Activated CD8-positive, alpha-beta memory T cell treated with anti-CD3 and anti-CD28 coated beads, Interleukin-2, amount 50 U/mL, for 4 hours (primary cell): ENCODE measurements at regions not wholly inside any gene's neighbourhood (a gene's known extent, or its start where the extent isn't known, plus 50 kb on each side); places are given as distances from the start of the nearest gene placed in this dataset.
A peak's percentile ranks its signal among the peaks of the same experiment; 100 is the strongest.
"Not testable (repeated sequence)": the region's sequence is repeated elsewhere in the genome, so short reads cannot be mapped to it uniquely, and the experiment has no call there.

Experiments used
- DNase-seq: peaks from one replicate; pipeline ENCODE4 v3.0.0-alpha.2; 2020

DNA sequence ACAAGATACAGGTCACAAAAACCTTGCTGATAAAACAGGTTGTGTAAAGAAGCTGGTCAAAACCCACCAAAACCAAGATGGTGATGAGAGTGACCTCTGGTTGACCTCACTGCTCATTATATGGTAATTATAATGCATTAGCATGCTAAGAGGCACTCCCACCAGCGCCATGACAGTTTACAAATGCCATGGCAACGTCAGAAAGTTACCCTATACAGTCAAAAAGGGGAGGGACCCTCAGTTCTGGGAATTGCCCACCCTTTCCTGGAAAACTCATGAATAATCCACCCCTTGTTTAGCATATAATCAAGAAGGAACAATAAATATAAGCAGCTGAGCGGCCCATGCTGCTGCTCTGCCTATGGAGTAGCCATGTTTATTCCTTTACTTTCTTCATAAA is 434.1 kb downstream of the ZNF536 start:
- no peak for DNase-seq

DNA sequence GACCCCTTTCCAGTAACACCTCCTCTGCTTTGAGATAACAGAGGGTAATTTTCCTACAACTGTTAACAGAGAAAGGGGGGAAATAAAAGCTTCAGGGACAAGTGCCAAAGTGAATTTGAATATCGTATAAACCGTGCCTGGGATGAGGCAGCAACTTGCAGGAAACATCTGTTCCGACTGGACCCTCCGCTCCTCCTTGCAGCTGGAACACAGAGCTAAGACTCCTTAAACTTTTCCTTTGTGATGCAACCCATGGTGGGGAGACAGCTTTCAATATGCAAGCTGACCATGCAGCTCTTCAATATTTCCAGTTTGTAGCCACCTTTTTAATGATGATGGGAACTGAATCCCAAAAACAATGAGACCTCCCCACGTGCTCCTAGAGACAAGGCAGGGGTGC is 432.6 kb downstream of the ZNF536 start:
- DNase-seq: no peak

DNA sequence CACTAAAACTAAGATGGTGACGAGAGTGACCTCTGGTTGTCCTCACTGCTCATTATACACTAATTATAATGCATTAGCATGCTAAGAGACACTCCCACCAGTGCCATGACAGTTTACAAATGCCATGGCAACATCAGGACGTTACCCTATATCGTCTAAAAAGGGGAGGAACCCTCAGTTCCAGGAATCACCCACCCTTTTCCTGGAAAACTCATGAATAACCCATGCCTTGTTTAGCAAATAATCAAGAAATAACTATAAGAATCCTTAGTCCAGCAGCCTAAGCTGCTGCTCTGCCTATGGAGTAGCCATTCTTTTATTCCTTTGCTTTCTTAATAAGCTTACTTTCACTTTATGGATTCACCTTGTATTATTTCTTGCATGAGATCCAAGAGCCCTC is 432.1 kb downstream of the ZNF536 start:
- DNase-seq: not testable (repeated sequence)

DNA sequence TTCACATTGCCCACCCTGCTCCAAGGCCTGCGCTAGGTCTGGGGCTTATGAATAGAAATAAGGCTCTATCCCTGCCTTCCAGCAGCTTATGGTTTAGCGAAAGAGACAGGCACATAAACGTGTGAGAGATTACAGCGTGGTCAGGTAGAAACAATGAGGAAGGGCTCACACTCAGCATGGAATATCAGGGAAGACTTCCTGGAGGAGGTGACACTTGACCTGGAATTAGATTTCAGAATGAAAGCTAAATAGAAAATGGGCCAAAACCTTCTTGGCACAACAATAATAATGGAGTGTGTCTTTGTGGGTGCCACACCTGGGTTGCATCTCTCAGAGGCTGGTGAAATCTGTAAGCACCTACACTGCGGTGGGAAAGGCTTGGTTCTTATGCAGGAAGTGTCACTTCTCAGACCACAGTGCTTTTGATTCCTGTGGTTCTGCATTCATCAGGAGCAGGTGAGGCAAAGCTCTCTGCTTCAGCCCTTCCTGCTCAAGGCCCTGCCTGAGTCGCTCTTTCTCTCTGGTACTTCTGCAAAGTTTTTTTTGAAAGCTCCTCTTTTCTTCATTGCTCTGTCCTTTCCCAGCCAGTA is 430.3 kb downstream of the ZNF536 start:
- no peak for DNase-seq

DNA sequence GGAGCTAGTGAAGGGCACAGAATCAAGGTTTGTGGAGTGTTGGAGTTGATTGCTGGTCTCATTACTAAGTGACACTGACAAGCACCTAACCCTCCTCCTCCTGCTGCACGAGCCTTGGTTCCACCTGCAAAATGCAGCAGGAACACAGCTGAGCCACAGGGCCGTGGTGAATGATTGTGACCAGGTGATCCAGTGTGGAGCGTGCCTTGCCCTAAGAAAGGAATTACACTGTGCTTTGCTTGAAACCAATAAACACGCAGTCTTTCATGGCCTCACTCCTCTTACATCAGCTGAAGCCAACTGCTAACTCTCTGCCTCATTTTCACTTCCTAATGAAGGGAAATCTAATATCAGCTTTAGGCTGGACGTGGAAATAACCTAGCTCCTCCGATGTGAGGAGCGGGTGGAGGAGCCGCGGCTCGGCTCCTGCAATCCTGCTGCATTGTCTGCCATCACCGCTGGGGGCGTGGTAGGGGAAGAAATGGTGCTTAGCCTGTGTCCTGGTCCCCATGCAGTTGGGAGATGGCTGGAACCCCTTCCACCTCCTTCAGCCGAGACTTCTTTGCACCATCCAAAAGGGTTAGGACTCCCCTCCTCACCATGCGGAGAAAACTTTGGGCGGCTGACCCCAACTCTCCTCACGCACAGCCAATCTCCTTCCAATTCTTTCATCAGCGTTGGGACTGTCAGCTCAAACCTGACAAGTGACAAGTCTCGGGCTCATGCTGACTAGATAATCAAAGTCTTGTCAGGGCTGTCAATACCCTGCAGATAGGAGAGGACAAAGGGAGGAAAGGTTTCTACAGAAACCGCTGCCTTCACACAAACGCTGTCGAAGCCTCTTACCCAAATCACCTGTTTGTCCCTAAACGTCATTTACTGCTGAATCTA is 427.9 kb downstream of the ZNF536 start:
- peak; percentile 24 for DNase-seq

DNA sequence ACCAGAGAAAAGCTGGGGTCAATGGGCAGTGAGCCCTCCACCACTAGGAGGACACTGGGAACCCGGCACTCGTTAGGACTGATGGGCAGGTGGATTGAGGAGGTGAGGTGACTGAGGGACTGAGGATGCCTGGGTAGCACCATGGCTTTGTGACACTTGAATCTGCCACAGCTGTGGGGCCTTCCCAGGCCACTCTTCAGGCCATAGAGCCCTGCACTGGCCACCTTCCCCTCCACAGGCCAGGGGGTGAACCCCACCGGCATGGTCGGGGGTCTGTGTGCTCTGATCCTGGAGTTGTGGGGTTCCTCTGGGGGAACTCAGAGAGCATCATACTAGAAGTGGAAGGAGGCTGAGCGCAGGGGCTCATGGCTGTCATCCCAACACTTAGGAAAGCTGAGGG is 423.5 kb downstream of the ZNF536 start:
- no peak for DNase-seq

DNA sequence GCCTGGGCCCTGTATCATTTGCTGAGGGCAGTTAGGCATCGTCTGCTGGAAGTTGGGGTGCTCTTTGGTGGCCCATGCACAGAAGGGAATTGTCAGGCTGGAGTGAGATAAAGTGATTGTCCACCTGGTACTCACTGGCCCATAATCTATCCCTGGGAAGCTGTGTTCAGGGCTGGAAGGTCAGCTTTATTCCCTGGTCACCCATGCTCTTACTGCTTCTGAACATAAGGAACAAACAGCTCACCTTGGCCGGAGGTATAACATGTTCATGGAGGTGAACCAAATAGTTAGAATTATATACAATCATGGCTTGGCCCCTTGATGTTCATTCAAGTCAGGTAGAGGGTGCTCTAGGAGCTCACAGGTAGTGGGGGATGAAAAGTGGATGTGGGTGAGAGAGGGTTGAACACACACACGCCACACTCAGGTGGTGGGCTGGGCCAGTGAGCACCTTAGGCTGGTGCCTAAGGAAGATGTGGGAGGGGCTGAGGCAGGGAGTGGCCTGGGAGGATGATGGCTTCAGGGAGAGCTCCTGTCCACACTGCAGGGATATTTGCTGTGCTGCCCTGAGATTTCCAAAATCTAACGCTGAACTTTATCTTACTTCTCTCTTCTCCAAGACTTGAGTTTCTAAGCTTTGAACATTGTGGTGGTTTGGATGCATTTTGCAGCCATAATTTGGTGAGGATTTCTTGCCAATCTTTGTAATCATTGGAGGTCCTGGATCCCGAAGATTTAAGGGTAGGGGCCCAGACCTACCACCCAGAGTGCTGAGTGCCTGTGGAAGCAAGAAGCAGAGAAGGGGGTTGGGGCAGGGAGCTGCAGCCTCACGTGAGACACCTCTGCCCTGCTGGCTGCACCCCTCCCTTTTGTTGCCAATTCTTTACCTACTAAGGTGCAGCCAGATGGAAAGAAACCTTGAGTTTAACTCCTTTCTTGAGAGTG is 420.6 kb downstream of the ZNF536 start:
- no peak for DNase-seq

DNA sequence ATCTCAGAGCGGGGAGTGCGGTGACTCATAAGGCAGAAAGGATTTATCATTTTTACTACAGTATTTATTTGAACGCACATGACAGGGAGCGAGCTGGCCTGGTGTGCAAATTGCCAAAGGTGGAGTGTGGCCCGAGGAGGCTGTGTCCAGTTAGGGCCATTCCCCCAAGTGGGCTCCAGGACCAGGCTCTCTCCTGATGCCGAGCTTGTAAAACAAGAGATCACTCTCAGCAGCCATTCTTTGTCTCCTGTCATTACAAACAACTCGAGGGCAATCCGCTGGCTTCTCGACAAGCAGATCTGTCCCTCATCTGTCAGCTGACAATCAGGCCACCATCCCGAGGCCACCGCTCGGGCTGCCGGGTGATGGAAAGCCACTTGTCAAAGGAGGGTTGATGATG is 418.9 kb downstream of the ZNF536 start:
- no peak for DNase-seq

DNA sequence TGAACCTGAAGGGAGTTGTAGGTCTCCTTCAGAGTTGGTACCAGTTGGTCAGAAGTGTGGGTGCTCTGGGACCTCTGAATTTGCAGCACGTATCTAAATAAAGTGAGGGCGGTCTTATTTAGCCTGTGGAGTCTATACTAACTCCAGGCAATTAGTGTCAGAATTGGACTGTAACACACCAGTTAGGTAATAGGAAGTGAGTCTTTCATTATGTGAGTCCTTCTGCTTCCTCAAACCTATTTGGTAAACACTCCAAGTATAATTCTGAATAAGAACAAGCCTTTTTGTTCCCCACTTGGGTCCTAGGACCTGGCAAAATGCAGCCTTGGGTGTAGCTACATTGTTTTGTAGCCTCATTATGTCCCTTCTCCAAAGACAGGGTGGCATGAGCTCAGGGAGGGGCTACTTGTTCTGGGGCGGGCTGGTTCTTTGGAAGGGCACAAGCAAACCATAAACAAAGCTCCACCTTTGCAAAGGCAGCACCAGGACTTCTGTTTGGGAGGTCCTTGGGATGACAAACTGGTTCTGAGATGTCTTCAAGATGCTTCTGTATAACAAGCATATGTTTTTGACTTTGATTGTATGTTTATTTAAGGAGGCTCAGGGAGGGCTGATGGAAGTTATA is 418.0 kb downstream of the ZNF536 start:
- DNase-seq: no peak

DNA sequence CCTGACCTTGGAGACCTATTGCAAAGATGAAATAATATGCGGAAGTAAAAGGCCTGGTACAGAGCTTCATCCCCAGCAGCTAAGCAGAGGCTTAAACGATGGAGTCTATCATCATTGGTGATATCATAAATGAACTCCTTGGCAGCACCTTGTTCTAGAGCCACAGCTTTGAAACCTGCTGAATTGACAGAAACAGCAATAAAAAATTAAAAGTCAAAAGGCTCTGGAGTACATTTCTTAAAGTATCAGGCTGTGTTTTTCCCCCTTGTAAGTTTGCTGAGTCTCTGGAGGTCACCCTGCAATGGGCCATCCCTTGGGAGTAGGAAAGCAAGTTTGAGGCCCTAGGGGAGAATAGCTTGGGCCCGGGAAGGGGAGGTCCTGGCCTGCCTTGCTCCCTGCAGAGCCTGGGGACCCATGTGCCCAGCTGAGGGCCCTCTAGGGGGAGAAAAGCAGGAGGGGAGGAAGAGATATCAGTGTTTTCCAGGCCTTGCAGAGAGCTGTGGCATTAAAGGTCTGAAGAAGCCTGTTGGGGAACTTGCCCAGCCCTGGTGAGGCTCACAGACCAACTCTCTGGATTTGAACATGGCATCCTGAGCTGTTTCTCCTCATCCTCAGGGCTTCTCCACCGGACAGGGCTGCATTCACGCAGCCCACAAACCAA is 416.1 kb downstream of the ZNF536 start:
- no peak for DNase-seq

DNA sequence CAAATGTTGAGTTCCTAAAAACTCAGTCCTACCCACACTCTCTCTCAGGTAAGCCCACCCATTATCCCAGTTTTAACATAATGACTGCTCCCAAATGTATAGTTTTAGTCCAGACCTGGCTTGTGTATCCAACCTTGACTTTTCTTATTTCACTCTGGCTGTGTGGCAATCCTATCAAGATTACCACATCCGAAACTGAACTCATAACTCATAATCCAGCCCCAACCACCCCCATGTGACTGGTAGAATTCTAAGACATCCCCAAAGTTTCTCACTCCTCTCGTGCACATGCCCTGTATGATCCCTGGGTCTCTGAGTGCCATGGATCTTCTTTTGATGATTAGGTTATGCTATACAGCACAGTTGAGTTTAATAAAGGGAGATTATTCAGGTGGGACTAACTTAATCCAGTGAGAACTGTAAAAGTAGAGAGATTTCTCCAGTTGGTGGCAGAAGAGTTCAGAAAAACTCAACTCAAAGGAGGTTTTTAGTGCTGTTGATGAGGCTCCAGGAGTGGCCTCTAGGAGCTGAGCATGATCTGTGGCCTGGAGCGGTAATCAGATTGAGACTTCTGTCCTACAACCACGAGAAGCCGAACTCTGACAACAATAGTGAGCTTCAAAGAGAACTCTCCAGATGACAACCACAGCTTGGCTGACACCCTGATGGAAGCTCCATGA is 413.4 kb downstream of the ZNF536 start:
- DNase-seq: no peak

DNA sequence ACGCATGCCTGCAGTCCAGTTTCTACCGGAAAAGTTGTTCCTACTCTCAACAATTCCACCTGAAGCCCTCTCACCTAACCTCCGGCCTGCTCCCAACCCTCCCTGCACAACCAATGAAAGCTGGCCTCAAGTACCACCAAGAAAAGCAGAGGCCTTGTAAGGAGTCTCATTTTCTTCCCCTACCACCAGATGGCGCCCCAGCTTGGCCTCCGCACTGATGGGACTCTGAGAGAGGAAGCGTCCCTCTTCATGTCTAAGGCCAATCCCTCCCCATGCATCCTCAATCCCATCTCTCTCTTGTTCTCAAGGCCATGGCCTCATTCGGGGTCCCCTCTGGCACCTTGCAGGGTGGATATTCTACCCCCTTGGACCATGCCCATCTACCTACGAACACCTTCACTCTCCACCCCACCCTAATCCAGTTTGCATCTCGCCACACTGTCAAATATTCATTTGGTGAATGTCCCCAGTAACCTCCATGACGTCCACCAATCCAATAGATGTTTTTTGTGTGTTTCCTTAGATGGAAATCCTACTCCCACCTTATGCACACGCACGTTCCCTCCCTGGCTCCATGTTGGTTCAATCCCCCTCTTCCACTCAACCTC is 412.8 kb downstream of the ZNF536 start:
- DNase-seq: peak; percentile 51

DNA sequence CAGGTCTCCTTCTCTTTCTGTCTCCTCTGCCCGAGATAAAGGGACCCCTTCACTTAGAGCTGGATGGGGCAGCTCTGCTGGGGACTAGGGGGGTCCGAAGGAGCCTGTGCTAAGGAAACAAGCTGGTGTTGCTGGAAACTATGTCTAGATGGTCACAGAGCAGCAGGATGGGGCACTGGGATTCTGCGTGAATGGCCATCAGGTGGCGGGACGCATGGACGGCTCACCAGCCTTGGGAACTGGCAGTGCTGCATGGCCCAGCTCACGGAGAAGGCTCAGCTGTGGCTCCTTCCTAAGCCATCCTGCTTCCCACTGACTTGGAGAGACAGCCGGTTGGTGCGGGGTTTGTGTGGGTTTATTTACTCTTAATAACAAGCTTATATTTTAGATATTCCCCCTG is 411.8 kb downstream of the ZNF536 start:
- no peak for DNase-seq

DNA sequence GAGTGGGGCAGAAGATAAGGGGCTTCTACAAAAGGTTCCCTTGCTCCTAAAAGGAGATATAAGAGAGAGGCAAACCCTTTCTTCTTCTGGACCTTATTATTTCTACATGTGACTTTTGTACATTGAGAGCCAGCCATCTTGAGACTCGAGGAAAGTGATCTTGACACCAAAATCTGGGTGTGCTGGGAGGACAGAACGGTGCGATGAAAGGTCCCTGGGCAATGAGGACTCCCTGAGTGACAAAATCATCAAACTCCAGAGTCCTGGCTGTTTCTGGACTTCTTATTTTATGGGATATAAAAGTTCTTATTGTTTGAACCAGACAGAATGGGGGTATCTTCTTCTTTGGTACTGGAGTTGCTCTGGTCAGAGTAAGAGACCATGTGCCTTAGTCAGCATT is 411.0 kb downstream of the ZNF536 start:
- DNase-seq: no peak

DNA sequence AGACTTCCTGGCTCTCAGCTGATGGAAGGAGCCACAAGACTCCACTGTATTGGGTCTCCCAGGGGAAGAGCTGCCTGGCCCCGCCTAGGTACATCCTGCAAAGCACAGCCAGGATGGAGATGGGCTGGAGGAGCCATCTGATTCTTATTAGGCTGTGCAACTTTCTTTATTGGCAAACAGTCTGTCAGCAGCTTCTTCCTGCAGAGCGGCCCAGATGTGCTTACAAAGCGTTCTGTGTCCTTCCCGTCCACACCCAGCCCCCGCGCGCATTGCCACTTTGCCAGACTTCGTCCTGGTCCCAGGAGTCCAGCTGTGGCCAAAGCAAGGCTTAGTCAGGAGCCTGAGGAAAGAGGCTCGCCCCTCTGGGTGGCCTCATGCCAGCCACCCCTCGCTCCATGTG is 409.3 kb downstream of the ZNF536 start:
- no peak for DNase-seq

DNA sequence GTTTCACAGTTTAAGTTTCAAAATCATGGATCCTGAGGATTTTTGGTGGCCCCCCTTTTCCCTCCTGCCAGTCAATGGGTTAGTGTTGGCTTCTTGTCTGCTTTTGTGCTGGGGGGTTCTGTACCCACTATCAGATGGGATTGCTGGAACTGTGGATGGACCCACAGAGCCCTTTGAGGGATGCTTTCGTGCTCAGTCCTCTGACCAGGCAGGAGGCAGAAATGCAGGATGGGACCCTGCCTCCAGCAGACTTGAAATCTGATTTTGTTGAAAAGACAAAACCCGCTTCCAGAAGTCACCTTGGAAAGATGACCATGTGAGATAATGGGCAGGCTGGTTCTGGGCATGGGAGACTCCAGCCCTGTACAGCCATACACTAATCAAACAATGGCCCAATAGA is 408.9 kb downstream of the ZNF536 start:
- DNase-seq: no peak

DNA sequence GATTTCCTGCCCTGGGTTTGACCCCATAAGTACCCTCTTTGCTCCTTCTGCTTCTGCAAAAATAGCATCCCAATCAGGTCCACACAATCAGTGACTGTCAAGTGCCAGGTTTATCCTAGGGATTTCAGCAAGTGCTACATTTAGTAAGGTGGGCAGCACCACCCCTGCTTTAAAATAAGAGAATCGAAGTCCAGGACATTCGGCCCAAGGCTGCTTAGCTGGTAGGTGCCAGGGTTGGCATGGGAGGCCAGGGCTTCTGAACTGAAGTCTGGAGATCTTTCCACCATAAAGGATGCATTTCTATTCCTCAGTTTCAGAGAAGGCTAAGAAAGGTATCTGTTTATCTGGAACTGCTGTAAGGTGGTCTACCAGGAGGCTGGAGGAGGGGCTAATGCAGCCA is 408.3 kb downstream of the ZNF536 start:
- DNase-seq: no peak

DNA sequence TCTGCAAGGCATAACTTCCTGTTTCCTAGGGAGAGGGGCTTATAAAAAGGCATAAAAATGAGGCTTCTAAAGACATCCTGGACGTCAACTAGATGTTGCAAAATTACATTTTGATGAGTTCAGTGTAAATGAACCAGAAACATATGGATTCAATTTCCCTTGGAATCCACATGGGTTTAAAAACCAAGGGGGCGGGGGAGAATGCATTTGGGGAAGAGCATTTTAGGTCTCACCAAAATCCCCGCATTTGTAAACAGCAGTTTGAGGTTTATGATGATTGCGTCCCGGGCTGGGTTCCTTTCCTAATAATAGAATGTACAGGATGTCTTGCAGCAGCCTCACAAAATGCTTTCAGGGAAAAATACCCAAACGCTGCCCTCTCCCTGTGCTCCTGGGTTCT is 407.8 kb downstream of the ZNF536 start:
- no peak for DNase-seq

DNA sequence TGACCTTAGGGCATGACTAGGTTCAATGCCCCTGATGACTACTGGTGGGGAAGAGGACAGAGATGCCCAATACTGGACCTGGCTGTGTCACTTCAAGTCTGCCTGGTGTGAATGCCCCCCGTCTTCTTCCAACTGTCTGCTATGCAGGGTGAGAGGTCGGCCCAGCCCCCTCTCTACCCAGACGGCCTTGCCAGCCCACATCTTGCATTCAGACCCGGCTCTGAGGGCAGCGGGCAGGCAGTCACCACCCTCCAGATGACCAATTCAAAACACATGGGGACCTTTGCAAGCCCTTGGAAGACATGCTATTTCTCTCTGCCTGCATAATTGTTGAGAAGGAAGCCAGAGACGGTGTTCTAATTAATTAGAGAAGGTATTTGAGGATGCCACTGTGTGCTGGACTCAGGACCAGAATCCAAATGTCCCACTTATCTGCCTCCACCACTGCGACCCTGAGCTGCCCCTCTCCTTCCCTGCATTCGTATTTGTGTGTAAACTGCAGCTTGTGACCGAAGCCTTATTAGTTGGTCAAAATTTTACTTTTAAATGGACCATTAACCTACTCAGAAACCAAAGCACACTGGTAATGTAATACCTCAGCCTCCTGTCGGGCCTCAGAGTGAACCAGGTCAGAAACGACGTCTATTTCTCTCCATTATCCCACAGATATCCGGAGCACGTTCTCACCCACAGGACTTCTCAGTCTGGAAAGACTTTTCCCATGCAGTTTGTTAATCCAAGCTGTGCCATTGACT is 407.0 kb downstream of the ZNF536 start:
- DNase-seq: no peak

DNA sequence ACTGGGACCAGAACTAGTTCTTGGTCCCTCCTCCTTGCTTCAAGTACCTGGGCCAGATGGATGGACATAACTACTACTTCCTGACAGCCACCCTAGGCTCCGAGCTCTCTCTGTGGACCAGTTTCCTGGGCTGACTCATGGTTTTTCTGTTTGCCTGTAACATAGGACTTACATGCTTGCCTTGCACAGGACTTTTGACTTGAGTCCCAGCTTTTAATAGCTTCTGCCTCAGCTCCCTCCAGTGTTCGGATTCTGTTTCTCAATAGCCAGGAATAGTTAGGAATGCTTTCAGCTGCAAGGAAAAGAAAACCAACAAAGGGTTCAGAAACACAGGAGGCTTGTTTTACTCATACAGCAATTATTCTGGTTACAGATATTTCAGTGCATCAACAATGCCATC is 405.9 kb downstream of the ZNF536 start:
- DNase-seq: no peak

DNA sequence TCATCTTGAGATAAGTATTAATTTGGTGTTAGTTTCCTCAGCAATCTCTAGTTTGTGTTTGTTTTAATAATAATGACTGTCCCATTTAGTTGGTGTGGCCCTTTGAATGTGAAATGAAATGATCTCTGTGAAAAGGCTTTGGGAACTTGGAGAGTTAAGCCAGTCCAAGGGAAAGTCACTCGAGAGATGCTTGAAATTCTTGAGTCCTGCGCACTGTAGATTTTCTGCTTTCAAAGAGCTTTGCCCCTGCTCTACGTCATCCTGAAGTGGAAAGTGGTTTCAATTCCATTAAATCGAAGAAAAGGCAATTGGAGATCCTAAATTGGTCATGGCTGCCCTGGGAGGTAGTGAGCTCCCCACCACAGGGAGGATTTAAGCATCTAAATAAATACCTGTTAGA is 403.8 kb downstream of the ZNF536 start:
- no peak for DNase-seq
